ENCODE measurements at regions not wholly inside any gene's neighbourhood (a gene's known extent, or its start where the extent isn't known, plus 50 kb on each side); places are given as distances from the start of the nearest gene placed in this dataset.
"Not testable (repeated sequence)": the region's sequence is repeated elsewhere in the genome, so short reads cannot be mapped to it uniquely, and the experiment has no call there.

DNA sequence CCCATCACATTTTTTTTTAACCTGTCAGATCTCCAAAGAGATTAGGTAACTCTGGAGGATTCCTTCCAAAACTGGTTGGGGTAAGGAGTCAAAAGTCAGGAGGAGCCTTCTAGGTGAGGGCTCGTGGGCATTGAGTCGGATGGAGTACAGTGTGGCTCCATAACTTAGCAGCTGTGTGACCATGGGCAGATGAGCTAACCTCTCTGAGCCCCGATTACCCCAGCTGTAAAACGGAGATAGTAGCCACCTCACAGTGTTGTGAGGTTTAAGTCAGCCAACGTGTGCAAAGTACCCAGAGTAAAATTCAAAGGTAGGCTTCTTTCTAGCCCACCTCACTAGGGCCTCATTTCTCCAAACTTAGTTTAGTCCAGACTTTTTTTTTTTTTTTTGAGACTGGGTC, 151.5 kb downstream of the CD24 start:
- H3K9me3 ChIP-seq (ENCODE audit: low read length): no peaks in the 10 kb centered on the region
- no peak overlapping the region for H3K4me3 ChIP-seq (ENCODE audit: low read length)
- H3K4me1 ChIP-seq (ENCODE audit: insufficient read depth, low read length): no peaks in the 10 kb centered on the region
- H3K27me3 ChIP-seq (ENCODE audit: insufficient read depth, low read length): no peaks in the 10 kb centered on the region
- no peaks in the 10 kb centered on the region for H3K36me3 ChIP-seq (ENCODE audit: insufficient read depth, low read length)
- no peak overlapping the region for H2AFZ ChIP-seq (ENCODE audit: low read depth, low read length)

DNA sequence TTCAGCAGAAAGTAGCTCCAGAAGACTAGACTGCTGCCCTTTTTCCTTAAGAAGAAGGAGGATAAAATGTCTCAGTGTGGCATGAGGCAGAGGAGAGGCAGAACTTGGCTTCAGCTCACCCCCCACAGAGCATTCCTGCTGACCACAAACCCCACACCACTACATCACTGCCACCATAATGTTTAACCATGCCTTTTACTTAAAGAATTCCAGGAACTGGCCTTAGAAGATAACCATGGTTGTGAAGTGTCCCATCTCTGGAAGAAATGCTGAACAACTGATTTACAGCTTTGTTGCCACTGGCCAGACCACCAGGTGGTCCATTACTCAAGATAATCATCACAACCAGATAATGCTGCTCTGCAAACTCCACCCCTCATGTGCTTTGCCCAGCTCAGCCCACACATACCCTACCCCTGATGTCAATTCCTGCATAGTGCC, 154.1 kb downstream of the CD24 start:
- H3K4me1 ChIP-seq (ENCODE audit: insufficient read depth, low read length): no peaks in the 10 kb centered on the region
- no peaks in the 10 kb centered on the region for H3K27me3 ChIP-seq (ENCODE audit: insufficient read depth, low read length)
- no peak overlapping the region for H2AFZ ChIP-seq (ENCODE audit: low read depth, low read length)
- H3K36me3 ChIP-seq (ENCODE audit: insufficient read depth, low read length): no peaks in the 10 kb centered on the region
- H3K4me3 ChIP-seq (ENCODE audit: low read length): no peak overlapping the region
- no peaks in the 10 kb centered on the region for H3K9me3 ChIP-seq (ENCODE audit: low read length)

DNA sequence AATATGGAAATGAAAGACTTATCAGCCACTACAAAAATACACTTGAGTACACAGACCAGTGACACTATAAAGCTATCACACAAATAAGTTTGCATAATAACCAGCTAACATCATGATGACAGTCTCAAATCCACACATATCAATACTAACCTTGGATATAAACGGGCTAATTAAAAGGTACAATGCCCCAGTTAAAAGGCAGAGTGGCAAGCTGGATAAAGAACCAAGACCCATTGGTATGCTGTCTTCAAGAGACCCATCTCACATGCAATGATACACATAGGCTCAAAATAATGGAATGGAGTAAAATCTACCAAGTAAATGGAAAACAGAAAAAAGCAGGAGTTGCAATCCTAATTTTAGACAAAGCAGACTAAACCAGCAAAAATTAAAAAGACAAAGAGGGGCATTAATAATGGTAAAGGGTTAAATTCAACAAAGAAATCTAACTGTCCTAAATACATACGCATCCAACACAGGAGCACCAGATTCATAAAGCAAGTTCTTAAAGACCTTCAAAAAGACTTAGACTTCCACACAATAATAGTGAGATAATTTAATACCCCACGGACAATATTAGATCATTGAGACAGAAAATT, 163.3 kb downstream of the CD24 start:
- no peaks in the 10 kb centered on the region for H3K27me3 ChIP-seq (ENCODE audit: insufficient read depth, low read length)
- no peaks in the 10 kb centered on the region for H3K36me3 ChIP-seq (ENCODE audit: insufficient read depth, low read length)
- H3K4me3 ChIP-seq (ENCODE audit: low read length): no peak overlapping the region
- peaks cover 5% of the 10 kb centered on the region for H3K4me1 ChIP-seq (ENCODE audit: insufficient read depth, low read length)
- H3K9me3 ChIP-seq (ENCODE audit: low read length): peaks cover 2% of the 10 kb centered on the region
- no peak overlapping the region for H2AFZ ChIP-seq (ENCODE audit: low read depth, low read length)

DNA sequence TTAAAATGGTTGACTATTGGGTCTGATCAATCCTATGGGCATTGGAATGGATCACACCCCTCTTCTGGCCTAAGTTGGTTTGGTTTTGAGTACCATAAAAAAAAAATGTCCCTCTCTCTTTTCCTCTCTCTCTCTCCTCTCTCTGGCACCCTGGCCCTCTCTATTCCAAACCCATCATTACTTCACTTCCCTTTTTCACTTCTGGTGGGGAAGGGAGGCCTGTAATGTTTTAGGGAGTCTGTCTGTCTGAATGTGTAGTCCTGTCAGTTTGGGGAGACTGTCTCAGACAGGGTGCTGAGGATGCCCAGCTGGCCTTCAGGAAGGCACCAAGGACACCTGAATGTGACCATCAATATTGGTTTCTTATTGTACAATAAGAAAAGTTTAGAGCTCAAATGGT, 165.8 kb downstream of the CD24 start:
- Histone ChIP-seq H2AFZ (ENCODE audit: low read depth, low read length) (no peak overlapping the region), H3K4me3 (ENCODE audit: low read length) (no peak overlapping the region), H3K4me1 (ENCODE audit: insufficient read depth, low read length) (peaks cover 14% of the 10 kb centered on the region), H3K36me3 (ENCODE audit: insufficient read depth, low read length) (no peaks in the 10 kb centered on the region), H3K27me3 (ENCODE audit: insufficient read depth, low read length) (no peaks in the 10 kb centered on the region), H3K9me3 (ENCODE audit: low read length) (peaks cover 2% of the 10 kb centered on the region)

DNA sequence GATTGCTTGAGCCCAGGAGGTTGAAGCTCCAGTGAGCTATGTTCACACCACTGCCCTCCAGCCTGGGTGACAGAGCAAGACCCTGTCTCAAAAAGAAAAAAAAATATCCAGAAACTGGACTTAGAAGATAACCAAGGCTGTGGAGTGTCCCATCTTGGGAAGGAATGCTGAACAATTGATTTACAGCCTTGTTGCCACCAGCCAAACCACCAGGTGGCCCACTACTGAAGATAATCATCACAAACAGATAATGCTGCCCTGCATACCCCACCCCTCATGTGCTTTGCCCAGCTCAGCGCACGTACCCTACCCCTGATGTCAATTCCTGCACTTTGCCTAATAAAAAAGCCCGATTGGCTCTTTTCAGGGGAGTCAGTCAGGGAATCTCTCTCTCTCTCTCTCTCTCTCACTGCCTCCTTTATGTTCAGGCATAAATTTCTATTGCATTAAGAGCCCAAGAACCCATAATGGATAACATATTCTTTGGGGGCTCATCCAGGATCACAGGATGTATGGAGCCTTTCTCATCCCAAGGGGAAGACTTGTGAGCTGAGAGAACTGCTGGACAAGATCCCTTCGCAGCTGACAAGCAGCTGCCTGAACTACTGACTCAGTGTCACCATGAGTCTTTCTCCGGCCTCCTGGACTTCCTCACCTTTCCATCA, 166.4 kb downstream of the CD24 start:
- no peak overlapping the region for H2AFZ ChIP-seq (ENCODE audit: low read depth, low read length)
- H3K27me3 ChIP-seq (ENCODE audit: insufficient read depth, low read length): no peaks in the 10 kb centered on the region
- no peak overlapping the region for H3K4me3 ChIP-seq (ENCODE audit: low read length)
- H3K4me1 ChIP-seq (ENCODE audit: insufficient read depth, low read length): peaks cover 17% of the 10 kb centered on the region
- H3K9me3 ChIP-seq (ENCODE audit: low read length): peaks cover 2% of the 10 kb centered on the region
- H3K36me3 ChIP-seq (ENCODE audit: insufficient read depth, low read length): no peaks in the 10 kb centered on the region

DNA sequence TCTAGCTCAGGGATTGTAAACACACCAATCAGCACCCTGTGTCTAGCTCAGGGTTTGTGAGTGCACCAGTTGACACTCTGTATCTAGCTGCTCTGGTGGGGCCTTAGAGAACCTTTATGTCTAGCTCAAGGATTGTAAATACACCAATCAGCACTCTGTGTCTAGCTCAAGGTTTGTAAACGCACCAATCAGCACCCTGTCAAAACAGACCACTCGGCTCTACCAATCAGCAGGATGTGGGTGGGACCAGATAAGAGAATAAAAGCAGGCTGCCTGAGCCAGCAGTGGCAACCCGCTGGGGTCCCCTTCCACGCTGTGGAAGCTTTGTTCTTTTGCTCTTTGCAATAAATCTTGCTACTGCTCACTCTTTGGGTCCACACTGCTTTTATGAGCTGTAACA, 168.3 kb downstream of the CD24 start:
- H3K4me1 ChIP-seq (ENCODE audit: insufficient read depth, low read length): peaks cover 27% of the 10 kb centered on the region
- not testable (repeated sequence) for H3K27me3 ChIP-seq (ENCODE audit: insufficient read depth, low read length); H2AFZ ChIP-seq (ENCODE audit: low read depth, low read length); H3K36me3 ChIP-seq (ENCODE audit: insufficient read depth, low read length); H3K4me3 ChIP-seq (ENCODE audit: low read length); H3K9me3 ChIP-seq (ENCODE audit: low read length)

DNA sequence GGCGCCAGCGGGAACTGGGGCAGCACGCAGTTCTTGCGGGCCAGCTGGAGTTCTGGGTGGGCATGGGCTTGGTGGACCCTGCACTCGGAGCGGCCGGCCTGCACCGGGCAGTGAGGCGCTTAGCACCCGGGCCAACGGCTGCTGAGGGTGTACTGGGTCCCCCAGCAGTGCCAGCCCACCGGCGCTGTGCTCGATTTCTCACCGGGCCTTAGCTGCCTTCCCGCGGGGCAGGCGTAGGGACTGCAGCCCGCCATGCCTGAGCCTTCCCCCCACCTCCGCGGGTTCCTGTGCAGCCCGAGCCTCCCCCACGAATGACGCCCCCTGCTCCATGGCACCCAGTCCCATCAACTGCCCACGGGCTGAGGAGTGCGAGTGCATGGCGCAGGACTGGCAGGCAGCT, 168.8 kb downstream of the CD24 start:
- Histone ChIP-seq H3K27me3 (ENCODE audit: insufficient read depth, low read length) (no peaks in the 10 kb centered on the region), H3K9me3 (ENCODE audit: low read length) (peaks cover 2% of the 10 kb centered on the region), H3K4me1 (ENCODE audit: insufficient read depth, low read length) (peaks cover 29% of the 10 kb centered on the region), H3K4me3 (ENCODE audit: low read length) (no peak overlapping the region), H3K36me3 (ENCODE audit: insufficient read depth, low read length) (no peaks in the 10 kb centered on the region), H2AFZ (ENCODE audit: low read depth, low read length) (no peak overlapping the region)

DNA sequence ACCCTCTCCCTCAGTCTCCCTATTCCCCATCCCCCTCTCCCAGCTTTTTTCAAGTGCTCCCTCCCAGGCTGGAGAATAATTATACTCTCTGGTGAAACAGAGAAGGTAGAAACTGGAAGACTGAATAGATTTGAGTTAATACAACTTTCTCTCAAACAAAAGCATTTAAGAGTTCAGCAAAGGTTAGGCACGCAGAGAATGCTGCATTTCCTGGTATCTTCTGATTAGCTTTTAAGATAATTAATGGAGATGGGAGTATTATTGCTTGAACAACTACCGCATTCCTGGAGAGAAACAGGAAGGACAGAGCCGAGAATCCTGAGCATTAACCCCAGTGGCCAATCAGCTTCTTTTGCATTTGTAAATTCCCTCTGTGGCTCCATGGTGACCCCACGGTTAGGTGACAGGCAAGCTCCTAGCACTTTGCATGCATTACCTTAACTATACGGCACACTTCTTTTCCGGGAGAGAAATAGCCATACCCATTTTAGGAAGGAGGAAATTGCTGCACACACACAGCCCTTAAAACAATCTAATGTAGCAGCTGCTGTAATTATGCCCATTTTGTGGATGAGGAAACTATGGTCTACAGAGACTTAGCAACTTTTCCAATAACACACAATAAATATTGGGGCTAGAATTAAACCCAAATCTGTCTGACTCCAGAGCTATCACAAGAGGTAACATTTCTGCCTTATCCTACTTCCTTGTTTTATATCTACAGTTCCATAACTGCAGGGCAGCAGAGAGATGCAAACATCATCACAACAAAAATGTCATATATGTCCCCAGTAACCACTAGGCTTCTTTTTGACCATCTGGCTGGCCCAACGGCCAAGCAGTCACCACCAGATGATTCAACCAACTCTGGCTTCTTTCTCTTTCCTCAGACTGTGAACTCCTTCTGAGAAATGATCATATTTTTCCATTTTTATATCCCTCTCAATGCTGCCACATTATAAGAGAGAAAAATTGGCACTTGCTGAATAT, 169.9 kb downstream of the CD24 start:
- peaks cover 2% of the 10 kb centered on the region for H3K9me3 ChIP-seq (ENCODE audit: low read length)
- H3K27me3 ChIP-seq (ENCODE audit: insufficient read depth, low read length): no peaks in the 10 kb centered on the region
- peak overlapping the region; percentile 74 for H2AFZ ChIP-seq (ENCODE audit: low read depth, low read length)
- no peaks in the 10 kb centered on the region for H3K36me3 ChIP-seq (ENCODE audit: insufficient read depth, low read length)
- peak overlapping the region; percentile 30 for H3K4me3 ChIP-seq (ENCODE audit: low read length)
- peaks cover 29% of the 10 kb centered on the region for H3K4me1 ChIP-seq (ENCODE audit: insufficient read depth, low read length)

DNA sequence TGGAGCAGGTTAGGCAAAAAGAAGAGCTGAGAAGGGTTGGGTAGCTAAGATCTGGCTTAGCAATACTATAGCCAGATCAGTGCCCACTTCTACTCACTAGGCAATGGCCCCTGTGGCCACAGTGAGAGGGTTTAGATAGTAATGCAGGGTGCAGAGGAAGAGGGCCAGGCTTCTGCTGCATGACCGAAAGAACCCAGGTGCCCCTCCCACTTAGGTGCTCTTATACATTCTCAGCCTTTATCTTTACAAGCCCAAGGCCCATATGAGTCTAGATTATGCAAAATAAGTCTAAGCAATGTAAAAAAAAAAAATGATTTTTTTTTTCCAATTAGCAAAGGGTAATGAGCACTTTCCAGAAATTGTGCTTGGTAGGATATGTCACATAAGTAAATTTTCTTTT, 171.3 kb downstream of the CD24 start:
- Histone ChIP-seq H3K9me3 (ENCODE audit: low read length) (peaks cover 2% of the 10 kb centered on the region), H3K4me1 (ENCODE audit: insufficient read depth, low read length) (peaks cover 29% of the 10 kb centered on the region), H2AFZ (ENCODE audit: low read depth, low read length) (no peak overlapping the region), H3K27me3 (ENCODE audit: insufficient read depth, low read length) (no peaks in the 10 kb centered on the region), H3K4me3 (ENCODE audit: low read length) (no peak overlapping the region), H3K36me3 (ENCODE audit: insufficient read depth, low read length) (no peaks in the 10 kb centered on the region)

DNA sequence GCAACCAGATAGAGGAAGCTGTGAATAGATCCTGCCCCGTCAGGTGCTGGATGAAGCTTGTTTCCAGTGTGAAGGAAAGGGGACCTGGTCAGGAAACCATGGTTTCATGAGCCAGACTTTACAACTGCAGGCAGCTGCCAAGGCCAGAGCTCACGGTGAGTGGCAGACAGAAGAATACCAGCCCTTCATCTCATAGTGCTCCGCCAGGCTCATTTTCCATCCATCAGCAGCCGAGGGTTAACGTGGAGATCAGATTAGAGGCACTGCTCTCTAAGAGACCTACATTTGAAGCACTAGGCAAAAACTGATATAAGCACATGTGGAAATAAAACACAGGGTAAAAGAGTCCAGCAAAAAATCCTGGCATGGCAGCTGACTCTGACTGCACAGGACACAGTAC, 172.4 kb downstream of the CD24 start:
- H2AFZ ChIP-seq (ENCODE audit: low read depth, low read length): no peak overlapping the region
- H3K4me3 ChIP-seq (ENCODE audit: low read length): no peak overlapping the region
- no peaks in the 10 kb centered on the region for H3K27me3 ChIP-seq (ENCODE audit: insufficient read depth, low read length)
- peaks cover 27% of the 10 kb centered on the region for H3K4me1 ChIP-seq (ENCODE audit: insufficient read depth, low read length)
- no peaks in the 10 kb centered on the region for H3K36me3 ChIP-seq (ENCODE audit: insufficient read depth, low read length)
- H3K9me3 ChIP-seq (ENCODE audit: low read length): no peaks in the 10 kb centered on the region

DNA sequence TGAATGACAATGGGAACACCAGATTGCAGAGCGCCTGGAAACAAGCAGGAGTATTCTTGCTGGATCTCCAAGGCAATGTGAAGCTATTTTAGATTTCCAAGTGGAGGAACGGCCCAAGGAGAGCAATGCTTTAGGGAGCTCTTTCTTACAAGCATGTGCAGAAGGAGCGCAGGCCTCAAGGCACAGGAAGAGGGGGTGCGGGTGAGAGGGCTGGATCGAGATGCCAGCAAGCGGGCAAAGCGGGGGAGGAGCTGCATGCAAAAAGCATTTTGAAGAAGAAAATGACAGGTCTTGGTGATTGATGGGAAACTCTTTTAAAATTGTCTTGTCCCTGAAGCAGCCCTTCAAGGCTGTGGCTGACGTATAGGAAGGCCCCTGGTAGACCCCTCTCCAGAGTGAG, 171.9 kb downstream of the QRSL1 start:
- Histone ChIP-seq H3K27me3 (ENCODE audit: insufficient read depth, low read length) (no peaks in the 10 kb centered on the region), H3K9me3 (ENCODE audit: low read length) (no peaks in the 10 kb centered on the region), H2AFZ (ENCODE audit: low read depth, low read length) (no peak overlapping the region), H3K36me3 (ENCODE audit: insufficient read depth, low read length) (no peaks in the 10 kb centered on the region), H3K4me1 (ENCODE audit: insufficient read depth, low read length) (peaks cover 24% of the 10 kb centered on the region), H3K4me3 (ENCODE audit: low read length) (no peak overlapping the region)

DNA sequence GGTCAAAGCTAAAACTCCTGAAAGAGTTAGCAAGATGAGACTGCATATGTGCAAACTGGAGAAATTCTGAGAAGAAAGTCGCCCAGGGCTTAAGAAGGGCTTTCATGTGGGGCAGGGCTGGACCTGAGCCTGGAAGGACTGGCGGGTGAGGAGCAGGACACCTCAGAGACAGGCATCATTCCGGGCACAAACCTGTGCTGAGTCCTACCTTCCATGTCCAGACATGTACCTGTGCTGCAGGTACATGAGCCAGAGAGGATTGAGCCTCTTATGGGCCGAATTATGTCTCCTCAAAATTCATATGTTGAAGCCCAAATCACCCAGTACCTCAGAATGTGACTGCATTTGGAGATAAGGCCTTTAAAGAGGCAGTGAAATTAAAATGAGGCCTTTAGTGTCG, 171.0 kb downstream of the QRSL1 start:
- Histone ChIP-seq H3K9me3 (ENCODE audit: low read length) (no peaks in the 10 kb centered on the region), H3K27me3 (ENCODE audit: insufficient read depth, low read length) (no peaks in the 10 kb centered on the region), H3K4me1 (ENCODE audit: insufficient read depth, low read length) (peaks cover 24% of the 10 kb centered on the region), H3K4me3 (ENCODE audit: low read length) (no peak overlapping the region), H2AFZ (ENCODE audit: low read depth, low read length) (no peak overlapping the region), H3K36me3 (ENCODE audit: insufficient read depth, low read length) (no peaks in the 10 kb centered on the region)
